GM12892 (cell line): ENCODE measurements at regions not wholly inside any gene's neighbourhood (a gene's known extent, or its start where the extent isn't known, plus 50 kb on each side); places are given as distances from the start of the nearest gene placed in this dataset.
"Not testable (repeated sequence)": the region's sequence is repeated elsewhere in the genome, so short reads cannot be mapped to it uniquely, and the experiment has no call there.

Experiments used
- DNase-seq: peaks from one replicate; pipeline ENCODE4 v3.0.0; 2011; ENCODE audit not compliant: insufficient read length
- FAIRE-seq: peaks from 2 replicates; lab custom pipeline; 2011; peaks lifted over from hg19 to GRCh38; lab: Jason Lieb, UNC
- POLR2A ChIP-seq: IDR thresholded peaks from 2 replicates; pipeline ENCODE4 v1.6.1; 2011; ENCODE audit warnings: low read depth, low read length, control low read depth
- POLR2AphosphoS5 ChIP-seq: IDR thresholded peaks from 2 replicates; pipeline ENCODE4 v1.6.1; 2011; ENCODE audit warnings: low read depth, low read length, control low read depth
- TAF1 ChIP-seq: IDR thresholded peaks from 2 replicates; pipeline ENCODE4 v1.6.1; 2011; ENCODE audit warnings: low read depth, mild to moderate bottlenecking, control low read depth, low read length, borderline replicate concordance

- DNase-seq (no peak), FAIRE-seq (no peak)
- TF ChIP-seq TAF1 (no peak), POLR2AphosphoS5 (no peak), POLR2A (no peak)
Observed at GRCh38 chr11:42972741-42973140, 339.1 kb upstream of the API5 start.

- DNase-seq (no peak), FAIRE-seq (no peak)
- TF ChIP-seq POLR2A (no peak), POLR2AphosphoS5 (no peak), TAF1 (no peak)
Observed at GRCh38 chr11:42974510-42975179, 337.2 kb upstream of the API5 start.

DNA sequence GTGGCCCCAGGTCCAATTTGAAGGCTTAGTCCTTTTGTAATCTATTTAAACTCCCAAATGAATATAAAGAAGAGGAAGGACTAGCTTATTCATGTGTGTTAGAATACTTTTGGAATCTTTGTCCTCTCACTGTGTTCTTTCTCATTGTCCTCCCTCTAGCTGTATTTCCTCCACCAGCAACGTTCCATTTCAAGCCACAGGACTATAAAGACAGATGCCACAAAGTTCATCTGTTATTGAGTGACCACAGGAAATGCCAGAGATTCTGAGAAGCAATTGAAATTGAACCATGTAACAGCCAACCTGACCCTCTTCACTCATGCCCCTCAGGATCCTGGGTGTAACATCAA is 336.6 kb upstream of the API5 start:
- FAIRE-seq (no peak), DNase-seq (no peak)
- TF ChIP-seq POLR2A, result no peak
- no peak for TF ChIP-seq POLR2AphosphoS5
- no peak for TF ChIP-seq TAF1

GRCh38 chr11:42976636-42977217 is 335.1 kb upstream of the API5 start:
- FAIRE-seq (no peak), DNase-seq (no peak)
- TF ChIP-seq POLR2AphosphoS5, result no peak

GRCh38 chr11:42992594-42992993 is 319.2 kb upstream of the API5 start:
- FAIRE-seq, result no peak
- no peak for TF ChIP-seq TAF1
- no peak for TF ChIP-seq POLR2AphosphoS5
- TF ChIP-seq POLR2A, result no peak
- no peak for DNase-seq

- no peak for TF ChIP-seq TAF1
- no peak for TF ChIP-seq POLR2AphosphoS5
- TF ChIP-seq POLR2A, result no peak
- DNase-seq (no peak), FAIRE-seq (no peak)
Observed at GRCh38 chr11:42996421-42997307, 315.1 kb upstream of the API5 start.

GRCh38 chr11:43004879-43005278 is 306.9 kb upstream of the API5 start:
- DNase-seq, FAIRE-seq: not testable (repeated sequence)

DNA sequence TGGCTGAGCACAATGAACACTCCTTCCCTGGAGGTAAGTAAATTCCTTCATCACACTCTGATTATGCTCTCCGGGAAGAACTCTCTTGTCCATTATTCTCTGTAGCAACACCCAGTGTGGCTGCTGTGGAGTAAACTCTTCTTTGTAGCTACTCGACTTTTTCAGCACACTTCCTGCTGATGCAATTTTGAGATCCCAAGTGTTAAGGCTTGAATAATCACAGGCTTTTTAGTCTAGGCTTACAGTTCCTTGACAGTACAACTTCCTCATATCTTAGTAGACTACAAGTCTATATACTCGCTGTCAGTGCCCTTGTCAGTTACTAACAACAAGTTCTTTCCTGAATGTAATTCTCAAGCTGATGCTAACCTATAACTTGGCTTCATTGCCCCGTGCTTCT is 301.8 kb upstream of the API5 start:
- TF ChIP-seq POLR2A (no peak), TAF1 (no peak), POLR2AphosphoS5 (no peak)
- FAIRE-seq (no peak), DNase-seq (no peak)

GRCh38 chr11:43012606-43013005 is 299.2 kb upstream of the API5 start:
- FAIRE-seq (no peak), DNase-seq (no peak)
- TF ChIP-seq TAF1, result no peak
- TF ChIP-seq POLR2A, result no peak
- TF ChIP-seq POLR2AphosphoS5, result no peak

DNA sequence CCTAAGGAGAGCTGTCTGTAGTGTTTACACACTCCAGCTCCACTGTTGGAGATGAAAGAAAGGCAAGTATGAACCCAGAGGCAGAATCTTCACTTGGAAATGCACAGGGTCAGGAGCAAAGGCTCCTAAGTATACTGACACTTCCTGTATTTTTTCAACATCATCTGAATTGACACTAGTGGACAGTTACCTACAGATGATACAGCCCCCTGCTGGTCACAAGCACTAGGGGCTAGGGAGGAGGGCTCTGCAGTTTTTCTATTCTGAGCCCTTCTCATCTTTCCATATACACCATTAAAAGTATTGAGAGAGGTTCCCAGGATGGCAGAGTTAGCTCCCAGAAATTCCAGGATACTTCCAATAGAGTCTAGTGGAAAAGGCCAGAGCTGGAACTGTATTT is 290.3 kb upstream of the API5 start:
- FAIRE-seq, result no peak
- TF ChIP-seq TAF1, result no peak
- TF ChIP-seq POLR2AphosphoS5, result no peak
- no peak for TF ChIP-seq POLR2A
- DNase-seq, result no peak

GRCh38 chr11:43034341-43034740 is 277.5 kb upstream of the API5 start:
- FAIRE-seq, result no peak

GRCh38 chr11:43035086-43035485 is 276.7 kb upstream of the API5 start:
- no peak for FAIRE-seq
- TF ChIP-seq TAF1, result no peak
- TF ChIP-seq POLR2AphosphoS5, result no peak
- no peak for TF ChIP-seq POLR2A
- no peak for DNase-seq

More at GRCh38 chr11:43034341-43034740, 277.5 kb upstream of the API5 start:
- TF ChIP-seq TAF1, result no peak
- no peak for TF ChIP-seq POLR2AphosphoS5
- no peak for TF ChIP-seq POLR2A
- no peak for DNase-seq
